Activated naive CD4-positive, alpha-beta T cell treated with anti-CD3 and anti-CD28 coated beads, Interleukin-2, amount 50 U/mL, for 24 hours (primary cell): ENCODE measurements at regions not wholly inside any gene's neighbourhood (a gene's known extent, or its start where the extent isn't known, plus 50 kb on each side); places are given as distances from the start of the nearest gene placed in this dataset.
"Not testable (repeated sequence)": the region's sequence is repeated elsewhere in the genome, so short reads cannot be mapped to it uniquely, and the experiment has no call there.

Experiments
- H3K27ac Mint-ChIP-seq: one replicate; pipeline ENCODE4 v1.8.0; 2021; ENCODE audit warnings: mild to moderate bottlenecking, mixed read lengths
- H3K27me3 Mint-ChIP-seq: one replicate; pipeline ENCODE4 v1.8.0; 2021; ENCODE audit warnings: mixed read lengths
- H3K36me3 Mint-ChIP-seq: one replicate; pipeline ENCODE4 v1.8.0; 2021; ENCODE audit warnings: mixed read lengths
- H3K4me1 Mint-ChIP-seq: one replicate; pipeline ENCODE4 v1.8.0; 2021; ENCODE audit warnings: mixed read lengths
- H3K4me3 Mint-ChIP-seq: one replicate; pipeline ENCODE4 v1.8.0; 2021; ENCODE audit warnings: mild to moderate bottlenecking, mixed read lengths
- H3K9me3 Mint-ChIP-seq: one replicate; pipeline ENCODE4 v1.8.0; 2021; ENCODE audit warnings: mixed read lengths

DNA sequence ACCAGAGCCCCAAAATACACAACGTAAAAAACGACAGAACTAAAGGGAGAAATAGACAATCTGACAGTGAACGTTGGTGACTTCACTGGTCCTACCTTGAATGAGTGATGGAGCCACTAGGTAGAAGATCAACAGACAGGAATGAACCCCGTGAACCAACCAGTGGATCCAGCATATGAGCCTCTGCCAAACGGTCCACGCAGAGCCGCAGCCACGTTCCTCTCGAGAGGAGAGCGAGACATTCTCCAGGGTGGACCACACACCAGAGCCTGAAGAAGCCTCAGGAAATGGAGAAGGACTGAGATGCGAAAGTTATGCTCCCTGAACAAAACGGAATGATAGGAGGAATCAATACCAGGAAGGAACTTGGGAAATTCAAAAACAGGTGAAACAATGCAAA lies 178.4 kb downstream of the RTP5 start:
- Mint-ChIP-seq H3K36me3 (no peaks in the 10 kb centered on the region), H3K4me1 (no peaks in the 10 kb centered on the region), H3K4me3 (no peak overlapping the region), H3K27me3 (peaks cover 3% of the 10 kb centered on the region), H3K9me3 (no peaks in the 10 kb centered on the region), H3K27ac (no peak overlapping the region)

DNA sequence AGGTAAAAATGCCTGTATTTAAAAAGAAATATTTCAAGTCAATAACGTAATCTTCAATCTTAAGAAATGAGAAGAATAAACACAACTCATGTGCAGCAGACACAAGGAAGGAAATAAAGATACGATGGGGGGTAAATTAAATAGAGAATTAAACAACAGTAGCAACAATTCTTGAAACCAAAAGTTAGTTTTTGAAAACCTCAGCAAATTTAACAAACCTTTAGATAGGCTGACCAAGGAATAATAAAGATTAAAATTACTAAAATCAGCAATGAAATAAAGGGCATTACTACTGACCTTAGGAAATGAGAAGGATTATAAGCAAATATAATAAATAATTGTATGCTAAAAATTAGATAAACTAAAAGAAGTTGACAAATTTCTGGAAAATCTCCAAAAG lies 178.9 kb downstream of the RTP5 start:
- Mint-ChIP-seq H3K27me3 (peaks cover 2% of the 10 kb centered on the region), H3K4me1 (no peaks in the 10 kb centered on the region), H3K27ac (no peak overlapping the region), H3K4me3 (no peak overlapping the region), H3K9me3 (no peaks in the 10 kb centered on the region), H3K36me3 (no peaks in the 10 kb centered on the region)

DNA sequence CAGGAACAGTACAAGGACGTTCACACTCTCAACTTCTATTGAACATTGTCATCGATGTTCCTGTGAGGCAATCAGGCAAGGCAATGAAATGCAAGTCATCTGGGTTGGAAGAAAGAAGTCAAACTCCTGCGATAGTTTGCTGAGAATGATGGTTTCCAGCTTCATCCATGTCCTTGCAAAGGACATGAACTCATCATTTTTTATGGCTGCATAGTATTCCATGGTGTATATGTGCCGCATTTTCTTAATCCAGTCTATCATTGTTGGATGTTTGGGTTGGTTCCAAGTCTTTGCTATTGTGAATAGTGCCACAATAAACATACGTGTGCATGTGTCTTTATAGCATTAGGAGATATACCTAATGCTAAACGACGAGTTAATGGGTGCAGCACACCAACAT lies 180.0 kb downstream of the RTP5 start:
- not testable (repeated sequence) for H3K36me3 Mint-ChIP-seq, H3K9me3 Mint-ChIP-seq, H3K27ac Mint-ChIP-seq, H3K4me3 Mint-ChIP-seq, H3K27me3 Mint-ChIP-seq, H3K4me1 Mint-ChIP-seq

DNA sequence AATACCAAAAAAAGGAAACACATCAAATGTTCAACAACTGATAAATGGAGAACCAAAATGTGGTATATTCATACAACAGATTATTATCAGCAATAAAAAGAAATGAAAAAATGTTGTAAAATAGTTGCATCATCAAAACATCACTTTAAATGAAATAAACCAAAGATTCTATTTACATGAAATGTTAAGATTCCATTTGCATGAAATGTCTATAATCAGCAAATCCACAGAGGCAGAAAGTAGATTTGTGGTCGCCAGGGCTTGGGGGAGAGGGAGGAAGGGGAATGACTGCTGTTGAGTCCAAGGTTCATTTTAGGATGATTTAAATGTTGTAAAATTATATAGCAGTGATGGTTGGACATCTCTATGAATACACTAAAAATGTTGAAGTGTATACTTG lies 181.9 kb downstream of the RTP5 start:
- Mint-ChIP-seq H3K4me3 (no peak overlapping the region), H3K27ac (no peak overlapping the region), H3K4me1 (no peaks in the 10 kb centered on the region), H3K9me3 (no peaks in the 10 kb centered on the region), H3K27me3 (peaks cover 2% of the 10 kb centered on the region), H3K36me3 (no peaks in the 10 kb centered on the region)

DNA sequence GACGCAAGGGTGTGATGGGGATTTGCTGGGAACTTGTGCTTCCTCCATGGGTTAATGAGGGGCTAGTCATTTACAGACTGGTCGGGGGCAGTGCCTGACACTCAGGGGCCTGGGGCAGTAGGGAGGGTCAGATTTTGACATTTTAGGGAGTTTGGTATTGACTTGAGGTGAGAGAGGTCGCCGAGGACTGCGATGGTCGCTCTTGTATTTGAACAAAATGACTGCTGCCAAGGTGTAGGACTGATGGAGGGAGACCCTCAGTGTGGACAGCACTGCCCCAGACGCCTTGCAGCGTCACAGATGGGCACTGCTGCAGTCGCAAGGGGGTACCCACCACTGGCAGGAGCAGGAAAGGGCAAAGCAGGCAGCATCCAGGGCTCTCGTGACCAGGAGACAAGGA lies 182.9 kb downstream of the RTP5 start:
- no peaks in the 10 kb centered on the region for H3K36me3 Mint-ChIP-seq
- H3K27ac Mint-ChIP-seq: no peak overlapping the region
- no peaks in the 10 kb centered on the region for H3K9me3 Mint-ChIP-seq
- peaks cover 8% of the 10 kb centered on the region for H3K27me3 Mint-ChIP-seq
- no peaks in the 10 kb centered on the region for H3K4me1 Mint-ChIP-seq
- no peak overlapping the region for H3K4me3 Mint-ChIP-seq

DNA sequence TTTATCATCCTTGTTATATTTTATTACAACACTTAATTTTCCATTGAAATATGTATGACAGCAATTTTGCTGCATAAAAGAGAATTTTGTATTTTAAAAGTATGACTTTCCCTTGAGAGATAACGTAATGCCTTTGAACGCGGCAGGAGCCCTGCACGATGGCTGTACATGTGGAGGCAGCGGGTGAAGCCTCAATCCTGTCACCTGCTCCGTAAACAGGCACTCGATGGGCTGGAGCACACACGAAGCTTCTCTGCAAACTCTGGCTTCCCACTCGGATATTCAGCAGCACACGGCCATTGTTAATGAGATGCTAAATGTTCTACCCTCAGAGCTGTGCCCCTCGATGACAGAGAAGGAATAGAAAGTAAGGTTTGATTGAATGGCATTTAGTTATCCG lies 184.4 kb downstream of the RTP5 start:
- Mint-ChIP-seq H3K9me3 (no peaks in the 10 kb centered on the region), H3K4me3 (no peak overlapping the region), H3K4me1 (no peaks in the 10 kb centered on the region), H3K36me3 (no peaks in the 10 kb centered on the region), H3K27me3 (peaks cover 8% of the 10 kb centered on the region), H3K27ac (no peak overlapping the region)

DNA sequence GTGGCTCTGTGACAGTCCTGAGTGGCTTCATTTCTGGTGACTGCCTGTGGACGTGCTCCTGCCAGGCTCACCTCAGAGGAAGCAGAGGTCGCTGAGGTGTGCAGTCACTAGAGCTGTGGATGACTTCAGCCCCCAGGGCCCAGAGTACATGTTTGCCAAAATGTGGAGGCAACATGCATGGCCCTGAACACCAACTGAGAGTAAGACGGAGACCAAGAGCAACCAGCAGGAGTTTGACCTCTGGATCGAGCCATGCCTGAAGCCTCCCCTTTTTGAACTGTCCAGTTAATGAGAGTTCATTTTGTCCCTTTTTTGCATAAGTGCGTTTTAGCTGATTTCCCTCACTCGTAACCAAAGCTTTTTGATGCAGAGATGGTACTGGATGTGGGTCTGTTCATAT lies 184.9 kb downstream of the RTP5 start:
- H3K9me3 Mint-ChIP-seq: no peaks in the 10 kb centered on the region
- H3K4me1 Mint-ChIP-seq: no peaks in the 10 kb centered on the region
- H3K27me3 Mint-ChIP-seq: peaks cover 8% of the 10 kb centered on the region
- H3K36me3 Mint-ChIP-seq: no peaks in the 10 kb centered on the region
- no peak overlapping the region for H3K4me3 Mint-ChIP-seq
- peak overlapping the region; percentile 38 for H3K27ac Mint-ChIP-seq

DNA sequence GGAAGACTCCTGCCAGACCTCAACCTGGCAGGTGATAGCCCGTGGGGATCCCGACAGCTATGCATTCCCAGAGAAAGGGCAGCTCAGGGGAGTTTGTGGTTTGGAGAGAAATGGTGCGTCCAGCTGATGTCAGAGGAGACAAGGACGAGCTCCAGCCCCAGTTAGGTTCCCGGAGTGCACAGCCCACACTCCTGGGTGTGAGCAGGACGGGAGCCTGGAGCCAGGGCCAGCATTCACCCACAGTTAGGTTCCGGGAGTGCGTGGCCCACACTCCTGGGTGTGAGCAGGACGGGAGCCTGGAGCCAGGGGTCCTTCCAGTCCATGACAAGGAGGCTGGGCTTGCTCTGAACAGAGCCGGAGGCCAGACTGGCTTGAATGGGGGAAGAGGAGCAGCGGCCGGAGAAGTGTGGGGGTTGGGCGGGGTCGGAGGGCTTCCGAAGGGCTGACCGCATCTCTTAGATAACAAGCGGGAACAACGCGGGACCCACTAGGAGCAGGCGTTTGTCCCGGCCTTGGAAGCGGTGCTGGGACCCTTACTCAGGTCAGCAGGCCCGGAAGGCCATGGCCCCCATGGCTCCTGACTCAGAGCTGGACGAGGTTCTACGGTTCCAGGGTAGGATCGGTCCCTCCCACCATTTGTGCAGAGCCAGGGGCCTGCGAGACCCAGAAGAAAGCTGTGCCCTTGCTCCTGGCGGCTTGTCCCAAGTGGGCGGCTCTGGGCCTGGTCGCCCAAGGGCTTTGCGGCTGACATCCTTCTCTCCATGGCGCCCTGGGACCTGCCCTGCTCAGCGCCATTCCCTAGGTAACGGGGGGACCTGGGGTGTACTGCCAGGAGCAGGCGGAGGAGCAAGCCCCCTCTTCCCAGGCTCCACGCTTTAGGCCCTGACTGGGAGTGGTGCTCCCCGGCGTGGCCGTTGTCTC lies 185.6 kb downstream of the RTP5 start:
- Mint-ChIP-seq H3K36me3 (no peaks in the 10 kb centered on the region), H3K4me3 (no peak overlapping the region), H3K27ac (no peak overlapping the region), H3K4me1 (no peaks in the 10 kb centered on the region), H3K9me3 (no peaks in the 10 kb centered on the region), H3K27me3 (peaks cover 8% of the 10 kb centered on the region)

DNA sequence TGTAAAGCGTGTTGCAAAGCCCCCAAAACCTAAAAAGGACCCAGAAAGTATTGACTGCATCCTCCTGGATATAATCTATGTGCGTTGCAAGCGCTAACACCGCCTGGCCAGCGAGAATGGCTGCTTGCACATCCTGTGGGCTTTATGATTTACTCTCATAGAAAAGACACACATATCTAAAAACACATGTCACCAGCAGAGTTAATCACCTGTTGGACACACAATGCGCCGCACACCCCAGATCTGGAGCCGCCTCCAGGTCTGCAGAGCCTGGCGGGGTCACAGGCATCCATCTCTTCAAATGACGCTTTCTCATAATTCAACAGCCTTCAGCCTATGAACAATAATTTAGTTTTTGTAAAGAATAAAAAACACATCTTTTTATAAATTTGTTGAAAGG lies 186.5 kb downstream of the RTP5 start:
- Mint-ChIP-seq H3K9me3 (no peaks in the 10 kb centered on the region), H3K4me1 (no peaks in the 10 kb centered on the region), H3K27ac (no peak overlapping the region), H3K27me3 (peaks cover 8% of the 10 kb centered on the region), H3K4me3 (no peak overlapping the region), H3K36me3 (no peaks in the 10 kb centered on the region)

DNA sequence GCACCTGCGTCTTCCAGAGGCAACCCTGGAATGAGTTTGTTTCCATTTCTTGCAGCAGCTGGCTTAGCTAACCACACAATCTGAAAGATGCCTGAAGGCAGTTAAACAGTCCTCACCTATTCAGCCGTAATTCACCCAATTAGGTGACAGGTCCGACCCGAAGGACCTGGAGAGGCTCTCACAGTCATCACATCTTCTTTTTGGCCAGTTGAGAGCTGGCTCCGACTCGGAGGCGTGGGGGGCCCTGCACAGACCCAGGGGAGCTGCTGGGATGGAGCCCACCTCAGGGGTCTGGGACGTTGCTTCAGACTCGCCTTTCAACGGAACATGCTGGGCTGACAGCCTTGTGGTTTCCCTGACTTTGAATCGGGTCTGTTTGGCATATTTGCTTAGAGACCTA lies 187.3 kb downstream of the RTP5 start:
- Mint-ChIP-seq H3K9me3 (no peaks in the 10 kb centered on the region), H3K36me3 (no peaks in the 10 kb centered on the region), H3K4me3 (no peak overlapping the region), H3K4me1 (no peaks in the 10 kb centered on the region), H3K27ac (no peak overlapping the region), H3K27me3 (peaks cover 8% of the 10 kb centered on the region)

DNA sequence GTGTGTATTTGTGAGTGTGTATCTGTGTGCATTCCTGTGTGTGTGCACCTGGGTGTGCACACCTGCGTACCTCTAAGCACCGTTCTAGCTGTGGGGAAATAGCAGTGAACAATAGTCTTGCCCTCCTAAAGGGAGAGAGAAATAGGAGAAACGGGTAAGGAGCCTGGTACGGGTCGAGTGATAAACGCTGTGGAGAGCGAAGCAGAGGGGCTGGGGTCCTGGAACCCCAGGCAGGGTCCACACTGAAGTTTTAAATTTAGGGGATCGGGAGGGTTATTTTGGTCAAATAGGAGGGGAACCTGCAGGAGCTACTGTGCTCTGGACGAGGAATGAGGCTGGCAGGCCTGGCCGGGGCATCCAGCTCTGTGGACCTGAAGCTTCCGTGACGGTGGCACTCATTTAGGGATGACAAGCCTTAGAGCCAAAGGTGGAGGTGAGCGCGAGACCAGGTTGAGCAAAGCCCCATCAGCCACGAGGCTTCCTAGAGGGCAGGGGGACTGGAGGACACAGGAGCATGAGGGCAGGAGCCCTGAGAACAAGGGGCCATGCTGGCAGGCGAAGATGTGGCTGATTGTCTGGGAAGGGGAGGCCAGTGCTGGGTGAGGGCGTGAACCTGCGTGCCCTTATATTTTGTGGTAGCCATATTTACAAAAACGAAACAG lies 188.0 kb downstream of the RTP5 start:
- Mint-ChIP-seq H3K27me3 (peaks cover 8% of the 10 kb centered on the region), H3K4me1 (no peaks in the 10 kb centered on the region), H3K27ac (no peak overlapping the region), H3K9me3 (no peaks in the 10 kb centered on the region), H3K36me3 (no peaks in the 10 kb centered on the region), H3K4me3 (no peak overlapping the region)

DNA sequence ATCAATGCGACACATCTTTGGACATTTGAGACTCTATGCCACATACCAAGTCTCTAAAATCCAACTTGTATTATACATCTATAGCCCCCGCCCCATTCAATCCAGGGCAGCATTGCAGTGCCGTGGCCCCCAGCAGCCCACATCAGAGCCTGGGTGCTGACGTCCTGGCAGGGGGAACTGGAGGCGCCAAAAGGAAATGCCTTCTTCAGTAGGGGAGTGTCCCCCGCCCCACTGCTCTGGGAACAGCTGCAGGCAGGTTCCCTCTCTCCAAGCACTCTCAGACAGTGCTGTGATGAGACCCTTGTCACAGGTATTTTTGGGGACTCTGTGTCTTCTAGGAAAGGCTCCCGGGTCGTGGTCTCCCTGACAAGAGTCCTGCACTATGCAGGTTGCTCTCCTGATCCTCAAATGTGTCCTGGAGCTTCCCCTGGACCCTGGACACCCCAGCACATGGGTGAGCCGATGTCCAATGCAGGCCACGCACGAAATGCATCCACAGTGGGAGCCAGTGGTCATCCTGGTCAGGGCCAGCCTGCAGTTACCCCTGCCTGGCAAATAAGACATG lies 188.7 kb downstream of the RTP5 start:
- Mint-ChIP-seq H3K9me3 (no peaks in the 10 kb centered on the region), H3K4me1 (no peaks in the 10 kb centered on the region), H3K27ac (no peak overlapping the region), H3K36me3 (no peaks in the 10 kb centered on the region), H3K4me3 (no peak overlapping the region), H3K27me3 (peaks cover 8% of the 10 kb centered on the region)

DNA sequence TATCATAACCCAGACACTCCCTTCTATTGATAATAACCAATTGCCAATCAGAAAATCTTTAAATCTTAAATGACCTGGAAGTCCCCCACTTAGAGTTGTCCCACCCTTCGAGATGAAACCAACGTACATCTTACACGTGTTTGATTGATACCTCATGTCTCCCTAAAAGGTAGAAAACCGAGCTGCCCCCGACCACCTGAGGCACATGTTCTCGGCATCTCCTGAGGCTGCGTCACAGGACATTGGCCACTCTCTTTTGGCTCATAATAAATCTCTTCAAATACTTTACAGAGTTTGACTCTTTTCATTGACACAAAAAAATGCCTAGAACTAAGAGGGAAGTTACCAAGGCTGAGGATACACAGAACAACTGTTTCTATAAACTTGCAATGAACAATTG lies 190.0 kb downstream of the RTP5 start:
- Mint-ChIP-seq H3K9me3 (no peaks in the 10 kb centered on the region), H3K4me3 (no peak overlapping the region), H3K27ac (no peak overlapping the region), H3K27me3 (peaks cover 8% of the 10 kb centered on the region), H3K4me1 (no peaks in the 10 kb centered on the region), H3K36me3 (no peaks in the 10 kb centered on the region)

DNA sequence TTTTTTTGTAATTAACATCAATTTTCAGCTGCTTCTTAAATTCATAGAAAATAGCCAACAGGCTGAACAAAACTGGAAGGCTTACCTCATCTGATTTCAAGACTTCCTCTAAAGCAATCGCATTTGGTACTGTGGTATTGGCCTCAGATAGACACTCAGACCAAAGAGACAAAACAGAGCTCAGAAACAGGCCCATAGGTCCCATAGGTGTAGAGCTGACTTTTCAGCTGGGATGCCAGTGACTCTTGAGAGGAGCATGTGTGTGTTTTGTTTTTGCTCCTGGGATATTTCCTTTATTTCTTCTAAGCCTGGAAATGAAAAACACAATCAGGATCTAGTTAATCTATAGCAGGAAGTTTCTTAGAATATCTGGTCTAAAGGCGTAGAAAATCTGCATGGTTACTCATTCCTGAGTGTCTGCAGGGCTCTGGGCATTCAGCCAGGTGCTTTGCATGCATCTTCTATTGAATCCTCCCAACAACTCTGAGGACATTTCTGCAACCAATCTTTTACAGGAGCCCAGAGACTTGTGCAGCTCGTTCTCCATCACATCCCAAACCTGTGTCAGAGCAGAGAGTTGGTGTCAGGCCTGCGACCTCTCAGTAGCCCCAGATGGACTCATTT lies 190.8 kb downstream of the RTP5 start:
- no peaks in the 10 kb centered on the region for H3K4me1 Mint-ChIP-seq
- no peaks in the 10 kb centered on the region for H3K9me3 Mint-ChIP-seq
- peaks cover 8% of the 10 kb centered on the region for H3K27me3 Mint-ChIP-seq
- H3K27ac Mint-ChIP-seq: no peak overlapping the region
- no peak overlapping the region for H3K4me3 Mint-ChIP-seq
- no peaks in the 10 kb centered on the region for H3K36me3 Mint-ChIP-seq

DNA sequence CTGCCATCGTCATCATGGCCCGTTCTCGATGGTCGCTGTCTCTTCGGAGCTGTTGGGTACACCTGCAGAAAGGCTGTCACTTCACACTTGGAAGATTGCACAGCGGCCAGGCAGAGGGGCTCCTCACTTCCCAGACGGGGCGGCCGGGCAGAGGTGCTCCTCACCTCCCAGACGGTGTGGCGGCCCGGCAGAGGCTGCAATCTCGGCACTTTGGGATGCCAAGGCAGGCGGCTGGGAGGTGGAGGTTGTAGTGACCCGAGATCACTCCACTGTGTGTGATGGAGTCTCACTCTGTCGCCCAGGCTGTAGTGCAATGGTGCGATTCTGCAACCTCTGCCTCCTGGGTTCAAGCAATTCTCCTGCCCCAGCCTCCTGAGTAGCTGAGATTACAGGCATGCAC lies 192.4 kb downstream of the RTP5 start:
- H3K27ac Mint-ChIP-seq, H3K4me3 Mint-ChIP-seq, H3K4me1 Mint-ChIP-seq, H3K27me3 Mint-ChIP-seq, H3K9me3 Mint-ChIP-seq, H3K36me3 Mint-ChIP-seq: not testable (repeated sequence)

DNA sequence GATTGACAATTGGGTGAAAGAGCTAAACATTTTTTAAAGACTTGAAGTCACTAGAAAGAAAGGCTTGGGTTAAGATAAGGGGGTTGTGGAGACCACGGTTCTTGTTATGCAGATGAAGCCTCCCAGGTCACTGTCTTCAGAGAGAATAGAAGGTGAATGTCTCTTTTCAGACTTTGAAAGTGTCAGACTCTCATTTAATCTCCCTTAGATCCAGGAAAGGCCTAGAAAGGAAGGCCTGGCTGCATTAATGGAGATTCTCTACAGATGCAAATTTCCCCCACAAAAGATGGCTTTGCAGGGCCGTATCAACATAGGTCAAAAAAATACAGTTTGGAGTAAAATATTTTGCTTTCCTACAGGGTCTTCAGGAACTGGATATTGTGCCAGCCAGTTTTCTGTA lies 193.9 kb downstream of the RTP5 start:
- no peaks in the 10 kb centered on the region for H3K36me3 Mint-ChIP-seq
- no peak overlapping the region for H3K4me3 Mint-ChIP-seq
- no peaks in the 10 kb centered on the region for H3K4me1 Mint-ChIP-seq
- peaks cover 2% of the 10 kb centered on the region for H3K27me3 Mint-ChIP-seq
- H3K27ac Mint-ChIP-seq: peak overlapping the region; percentile 75
- H3K9me3 Mint-ChIP-seq: no peaks in the 10 kb centered on the region
